Thyroid gland (tissue), 4 donors: ENCODE measurements at regions not wholly inside any gene's neighbourhood (a gene's known extent, or its start where the extent isn't known, plus 50 kb on each side); places are given as distances from the start of the nearest gene placed in this dataset.

Source experiments
- DNase-seq, 2 donors: peaks; one replicate each; pipeline ENCODE4 v3.0.0-alpha.2; 2019
- H3K27ac ChIP-seq, 3 donors: fragments of 200-600 bp; sonication (generic); 1 replicate in 2 of 3; 2 replicates in 1 of 3; pipeline ENCODE4 v1.5.1; 2016 to 2019; ENCODE audit warnings: mild to moderate bottlenecking in 1 of 3, moderate library complexity in 1 of 3
- H3K27me3 ChIP-seq: fragments of 200-600 bp; sonication (generic); one replicate; pipeline ENCODE4 v1.5.1; 2019
- H3K36me3 ChIP-seq, 2 donors: fragments of 200-600 bp; sonication (generic); one replicate each; pipeline ENCODE4 v1.5.1; 2016 to 2019
- H3K4me1 ChIP-seq, 2 donors: fragments of 200-600 bp; sonication (generic); one replicate each; pipeline ENCODE4 v1.5.1; 2017 to 2019
- H3K4me3 ChIP-seq, 3 donors: fragments of 200-600 bp; sonication (generic); replicated peaks in 1 of 3; 1 replicate in 2 of 3; 2 replicates in 1 of 3; pipeline ENCODE4 v1.5.1; 2016; ENCODE audit warnings: mild to moderate bottlenecking in 1 of 3
- H3K9me3 ChIP-seq: fragments of 200-600 bp; sonication (generic); one replicate; pipeline ENCODE4 v1.5.1; 2017
- POLR2A ChIP-seq, 2 donors: fragments of 450-650 bp; IDR thresholded peaks; one replicate each; pipeline ENCODE4 v1.6.1; 2017; ENCODE audit warnings: antibody characterized with exemption in 2 of 2, mild to moderate bottlenecking in 2 of 2, moderate library complexity in 1 of 2
- WGBS, 2 donors: methylation state at CpG; one replicate each; pipeline ENCODE4 v1.1.5; 2017; 5-methylcytosine and 5-hydroxymethylcytosine counted together
- intact Hi-C: fragments of 100-400 bp; cut with DNase I; formaldehyde crosslinking; loops from one replicate; pipeline ENCODE4 v1.15.1; 2023
- TF ChIP-seq, protein P1 (sequence below), 6 experiments: fragments of 200-600 bp in 3 of 6; fragments of 450-650 bp in 3 of 6; sonication (generic) in 3 of 6; IDR thresholded peaks; one replicate each; pipeline ENCODE4 v1.5.1; 2016 to 2019; ENCODE audit warnings: antibody characterized with exemption in 6 of 6, mild to moderate bottlenecking in 2 of 6, inconsistent platforms in 1 of 6, moderate library complexity in 1 of 6

DNA sequence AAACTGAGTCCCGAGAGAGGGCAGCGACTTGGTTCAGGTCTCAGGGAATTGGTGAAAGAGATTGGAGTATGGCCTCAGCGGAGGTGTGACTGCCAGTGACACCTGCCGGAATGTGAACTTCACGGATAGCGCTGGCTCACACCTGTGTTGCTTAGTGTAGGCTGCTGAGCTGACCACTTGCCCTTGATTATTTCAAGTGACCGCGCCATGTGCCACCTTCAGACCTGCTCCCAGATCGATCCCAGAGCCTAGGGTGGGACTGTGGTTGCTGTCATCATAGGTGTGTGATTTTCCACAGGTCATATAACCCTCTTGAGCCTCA, 134.8 kb downstream of the GLI2 start:
- Histone ChIP-seq H3K36me3 (no peaks in the 10 kb centered on the region), H3K4me3 (no peak overlapping the region), H3K9me3 (no peaks in the 10 kb centered on the region), H3K27ac (no peak overlapping the region), H3K4me1 (peaks cover 4 to 15% of the 10 kb centered on the region in 2 donors), H3K27me3 (no peaks in the 10 kb centered on the region)
- TF ChIP-seq POLR2A (IDR thresholded peaks at IDR 0.05), result no peak
- TF ChIP-seq, protein P1, sequence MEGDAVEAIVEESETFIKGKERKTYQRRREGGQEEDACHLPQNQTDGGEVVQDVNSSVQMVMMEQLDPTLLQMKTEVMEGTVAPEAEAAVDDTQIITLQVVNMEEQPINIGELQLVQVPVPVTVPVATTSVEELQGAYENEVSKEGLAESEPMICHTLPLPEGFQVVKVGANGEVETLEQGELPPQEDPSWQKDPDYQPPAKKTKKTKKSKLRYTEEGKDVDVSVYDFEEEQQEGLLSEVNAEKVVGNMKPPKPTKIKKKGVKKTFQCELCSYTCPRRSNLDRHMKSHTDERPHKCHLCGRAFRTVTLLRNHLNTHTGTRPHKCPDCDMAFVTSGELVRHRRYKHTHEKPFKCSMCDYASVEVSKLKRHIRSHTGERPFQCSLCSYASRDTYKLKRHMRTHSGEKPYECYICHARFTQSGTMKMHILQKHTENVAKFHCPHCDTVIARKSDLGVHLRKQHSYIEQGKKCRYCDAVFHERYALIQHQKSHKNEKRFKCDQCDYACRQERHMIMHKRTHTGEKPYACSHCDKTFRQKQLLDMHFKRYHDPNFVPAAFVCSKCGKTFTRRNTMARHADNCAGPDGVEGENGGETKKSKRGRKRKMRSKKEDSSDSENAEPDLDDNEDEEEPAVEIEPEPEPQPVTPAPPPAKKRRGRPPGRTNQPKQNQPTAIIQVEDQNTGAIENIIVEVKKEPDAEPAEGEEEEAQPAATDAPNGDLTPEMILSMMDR (IDR thresholded peaks at IDR 0.05), result no peak
- WGBS, 2 donors, result 91 to 93% methylated on average over 7 to 9 of the region's 9 CpGs
- no peak for DNase-seq
- intact Hi-C loops, result no loop called here

DNA sequence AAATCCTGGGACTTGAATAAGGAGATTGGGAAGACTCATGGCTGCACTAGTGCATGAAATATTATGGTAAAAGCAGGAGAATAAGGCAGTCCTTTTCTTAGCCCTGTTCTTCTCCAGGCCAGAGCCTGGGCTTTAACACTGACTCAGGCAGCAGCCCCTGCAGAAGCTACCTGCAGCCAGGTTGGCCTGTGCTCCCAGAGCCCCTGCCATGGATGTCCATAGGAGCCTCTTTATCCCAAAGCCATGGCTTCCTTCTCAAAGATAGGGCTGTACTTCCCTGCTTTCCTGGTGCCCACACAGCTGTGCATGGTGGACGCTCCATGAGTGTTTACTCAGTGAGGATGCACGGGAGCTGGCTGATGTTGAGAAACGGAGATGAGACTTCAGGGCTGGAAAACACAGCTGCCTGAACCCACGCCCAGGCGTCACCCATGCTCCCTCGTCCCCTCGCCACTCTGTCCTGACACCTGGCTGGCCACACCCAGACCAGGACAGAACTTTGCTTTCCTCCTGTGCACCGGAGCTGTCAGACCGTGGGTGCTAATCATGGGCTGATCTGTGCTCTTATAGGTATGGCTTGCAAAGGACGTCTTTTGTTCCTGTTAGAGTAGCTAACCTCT, 135.5 kb downstream of the GLI2 start:
- WGBS, 2 donors, result 86 to 89% methylated on average over 10 of the region's 10 CpGs
- TF ChIP-seq, protein P1 (IDR thresholded peaks at IDR 0.05), result no peak
- TF ChIP-seq POLR2A (IDR thresholded peaks at IDR 0.05), result no peak
- DNase-seq, result no peak
- H3K4me3 ChIP-seq, result no peak overlapping the region
- H3K27ac ChIP-seq, result no peak overlapping the region
- H3K4me1 ChIP-seq, result peaks cover 4 to 15% of the 10 kb centered on the region in 2 donors
- no peaks in the 10 kb centered on the region for H3K9me3 ChIP-seq
- intact Hi-C loops, result no loop called here
- no peaks in the 10 kb centered on the region for H3K36me3 ChIP-seq
- H3K27me3 ChIP-seq, result no peaks in the 10 kb centered on the region

DNA sequence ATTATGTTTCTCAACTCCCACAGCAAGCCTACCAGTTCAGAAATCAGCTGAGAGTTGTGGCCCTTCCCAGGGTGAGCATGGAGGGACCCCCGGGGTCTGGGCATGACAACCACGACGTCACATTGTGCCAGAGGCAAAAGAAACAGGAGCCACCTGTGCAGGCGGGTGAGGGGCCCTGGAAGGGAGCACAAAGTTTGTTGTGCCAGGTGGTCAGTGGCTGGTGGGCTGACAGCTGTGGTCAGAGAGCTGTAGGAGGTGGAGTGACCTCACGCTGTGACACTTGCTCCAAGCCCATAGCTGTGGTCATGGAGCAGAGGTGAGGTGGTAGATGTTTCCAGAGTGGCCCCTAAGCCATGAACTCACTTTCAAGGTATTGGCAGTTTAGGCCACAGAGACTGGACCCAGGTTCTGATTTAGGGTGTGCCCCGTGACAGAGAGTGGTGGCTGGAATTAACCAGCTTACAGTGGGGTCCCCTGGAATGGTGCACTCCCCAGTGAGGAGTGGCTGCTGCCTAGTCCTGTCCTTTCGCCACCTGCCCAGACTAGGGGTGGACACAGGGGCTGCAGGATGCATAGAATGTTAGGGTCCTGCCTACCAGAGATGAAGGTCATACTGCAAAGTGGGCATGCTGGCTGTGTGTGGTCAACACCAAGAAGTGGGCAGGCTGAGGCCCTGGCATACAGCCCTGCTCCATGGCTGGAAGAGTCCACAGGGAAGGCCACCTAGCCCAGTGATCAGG, 136.4 kb downstream of the GLI2 start:
- DNase-seq, result no peak

DNA sequence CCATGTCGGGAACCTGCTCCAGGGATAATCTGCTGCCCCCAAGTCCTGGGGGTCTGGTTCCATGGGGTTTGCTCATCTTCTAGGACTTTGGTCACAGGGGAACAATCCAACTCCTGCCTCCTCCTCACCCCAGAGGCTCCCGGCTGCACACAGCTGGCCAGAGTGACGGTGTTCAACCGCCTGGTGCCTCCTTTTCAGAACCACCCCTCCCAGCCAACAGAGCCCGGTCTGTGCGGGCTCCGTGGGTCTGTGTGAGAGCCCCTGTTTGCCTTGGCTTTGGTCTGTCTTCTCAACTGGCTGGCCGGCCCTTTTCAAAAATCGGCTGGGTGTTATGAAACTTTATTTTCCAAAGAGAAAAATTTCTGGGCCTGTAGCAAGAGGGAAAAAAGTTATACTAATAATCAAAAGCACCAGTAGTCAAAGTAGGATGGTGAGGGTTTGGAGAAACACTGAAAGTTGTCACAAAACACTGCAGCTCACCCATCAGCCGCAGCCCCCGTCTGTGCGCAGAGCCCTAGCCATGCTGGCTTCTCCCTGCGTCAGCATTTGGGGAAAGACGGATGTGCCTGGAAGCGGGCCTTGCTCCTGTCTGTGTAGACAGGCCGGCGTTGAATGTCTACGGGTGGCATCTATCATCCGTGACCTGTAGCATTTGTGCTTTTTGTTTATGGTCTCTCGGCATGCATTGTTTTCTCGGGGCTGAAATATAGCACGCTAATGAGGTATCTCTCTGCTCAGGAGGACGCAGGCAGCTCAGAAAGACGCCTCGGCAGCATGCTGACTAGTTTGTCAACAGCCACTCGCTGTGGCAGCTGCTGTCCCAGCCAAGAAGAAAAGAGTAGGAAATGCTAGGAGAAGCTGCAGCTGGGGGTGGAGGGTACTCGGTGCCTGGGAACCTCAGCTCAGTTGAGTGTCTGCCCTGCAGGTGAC, 138.6 kb downstream of the GLI2 start:
- 74 to 79% methylated on average over 23 to 27 of the region's 27 CpGs for WGBS, 2 donors
- DNase-seq, result no peak
- no peaks in the 10 kb centered on the region for H3K4me1 ChIP-seq
- TF ChIP-seq, protein P1 (IDR thresholded peaks at IDR 0.05), result no peak
- no peak for TF ChIP-seq POLR2A (IDR thresholded peaks at IDR 0.05)
- H3K4me3 ChIP-seq, result no peak overlapping the region
- no peaks in the 10 kb centered on the region for H3K9me3 ChIP-seq
- no peak overlapping the region for H3K27ac ChIP-seq
- no peaks in the 10 kb centered on the region for H3K27me3 ChIP-seq
- intact Hi-C loops, result no loop called here
- no peaks in the 10 kb centered on the region for H3K36me3 ChIP-seq

More for the DNA sequence above, 136.4 kb downstream of the GLI2 start:
- Histone ChIP-seq H3K36me3 (no peaks in the 10 kb centered on the region), H3K4me3 (no peak overlapping the region), H3K27me3 (no peaks in the 10 kb centered on the region), H3K27ac (no peak overlapping the region), H3K4me1 (peaks cover under 1 to 9% of the 10 kb centered on the region in 2 donors), H3K9me3 (no peaks in the 10 kb centered on the region)
- WGBS, 2 donors, result 89 to 92% methylated on average over 5 of the region's 7 CpGs
- TF ChIP-seq, protein P1 (IDR thresholded peaks at IDR 0.05), result no peak
- TF ChIP-seq POLR2A (IDR thresholded peaks at IDR 0.05), result no peak
- intact Hi-C loops, result no loop called here
